ENCODE measurements at regions not wholly inside any gene's neighbourhood (a gene's known extent, or its start where the extent isn't known, plus 50 kb on each side); places are given as distances from the start of the nearest gene placed in this dataset.

GRCh38 chr16:74219706-74220105 lies 76.9 kb upstream of the PSMD7 start:
- TF ChIP-seq CTCF (conservative IDR thresholded peaks at IDR 0.05; ENCODE audit: low read depth, low read length) (no peak), MXI1 (IDR thresholded peaks at IDR 0.05; ENCODE audit: borderline replicate concordance, low read depth, low read length) (no peak), POLR2A (IDR thresholded peaks at IDR 0.05; ENCODE audit: low read depth, low read length) (no peak), USF2 (IDR thresholded peaks at IDR 0.05; ENCODE audit: low read depth, low read length) (no peak), RAD21 (IDR thresholded peaks at IDR 0.05; ENCODE audit: low read length) (no peak), MAZ (IDR thresholded peaks at IDR 0.05; ENCODE audit: borderline replicate concordance, low read depth, low read length) (no peak), MAFK (IDR thresholded peaks at IDR 0.05; ENCODE audit: low read depth, low read length) (no peak), CHD1 (IDR thresholded peaks at IDR 0.05; ENCODE audit: low read depth, low read length) (no peak), BHLHE40 (IDR thresholded peaks at IDR 0.05; ENCODE audit: low read depth, low read length) (no peak), CEBPB (IDR thresholded peaks at IDR 0.05; ENCODE audit: low read depth, low read length) (no peak), SMC3 (IDR thresholded peaks at IDR 0.05; ENCODE audit: low read depth, low read length) (no peak), RFX5 (IDR thresholded peaks at IDR 0.05; ENCODE audit: low read depth, low read length) (no peak)
